ENCODE measurements at regions not wholly inside any gene's neighbourhood (a gene's known extent, or its start where the extent isn't known, plus 50 kb on each side); places are given as distances from the start of the nearest gene placed in this dataset.

DNA sequence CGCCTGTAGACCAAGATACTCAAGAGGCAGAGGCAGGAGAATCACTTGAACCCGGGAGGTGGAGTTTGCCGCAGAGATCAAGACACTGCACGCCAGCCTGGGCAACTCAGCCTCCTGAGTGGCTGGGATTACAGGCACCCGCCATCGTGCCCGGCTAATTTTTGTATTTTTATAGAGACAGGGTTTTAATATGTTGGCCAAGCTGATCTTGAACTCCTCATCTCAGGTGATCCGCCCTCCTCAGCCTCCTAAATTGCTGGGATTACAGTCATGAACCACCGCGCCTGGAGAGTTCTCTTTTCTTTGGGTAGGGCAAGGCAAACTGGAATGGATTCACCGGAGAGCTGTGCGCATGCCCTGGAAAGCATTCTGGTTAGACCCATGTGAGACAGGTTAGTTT, 179.3 kb upstream of the ALG10B start:
- H3K4me1 ChIP-seq, result peaks cover 0 to 10% (median 0%) of the 10 kb centered on the region in 10 experiments; a peak in 1 of 20 replicates
- no peak overlapping the region for H3K4me2 ChIP-seq
- H4K20me1 ChIP-seq, result no peaks in the 10 kb centered on the region
- no peaks in the 10 kb centered on the region for H3K27me3 ChIP-seq
- H3K9me3 ChIP-seq (replicated peaks in 1 of 11), result peaks cover 0 to 3% (median 0%) of the 10 kb centered on the region in 11 experiments; a peak in 5 of 22 replicates
- no peak for TF ChIP-seq Cebpa-rat (IDR thresholded peaks at IDR 0.05)
- H3K27ac ChIP-seq, result no peak overlapping the region
- H3K4me3 ChIP-seq, result no peak overlapping the region
- no peaks in the 10 kb centered on the region for H3K36me3 ChIP-seq
- no peak overlapping the region for H3K9ac ChIP-seq

DNA sequence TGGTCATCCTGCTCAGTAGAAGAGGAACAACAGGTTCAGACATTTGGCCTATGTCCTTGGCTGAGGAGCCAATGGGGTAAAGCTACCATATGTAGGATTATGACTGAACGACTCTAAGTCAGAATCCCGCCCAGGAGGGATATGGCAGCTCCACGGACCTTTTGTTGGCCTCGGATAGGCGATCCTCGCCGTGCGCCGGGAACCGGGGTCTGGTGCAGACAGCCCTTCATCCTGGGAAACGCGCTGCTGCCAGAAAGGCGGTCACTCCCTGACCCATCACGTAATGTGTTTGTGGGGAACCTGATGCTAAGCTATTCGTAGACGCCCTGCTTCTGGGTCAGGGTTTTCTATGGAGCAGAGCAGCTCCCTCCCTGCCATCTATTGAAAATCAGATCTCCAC, 178.9 kb upstream of the ALG10B start:
- Histone ChIP-seq H3K4me3 (no peak overlapping the region), H3K36me3 (no peaks in the 10 kb centered on the region), H3K4me2 (no peak overlapping the region), H3K9ac (no peak overlapping the region), H3K27ac (no peak overlapping the region), H3K27me3 (no peaks in the 10 kb centered on the region), H4K20me1 (no peaks in the 10 kb centered on the region), H3K9me3 (replicated peaks in 1 of 11) (no peaks in the 10 kb centered on the region; a peak in 2 of 22 replicates), H3K4me1 (peaks cover 0 to 10% (median 0%) of the 10 kb centered on the region in 10 experiments; a peak in 1 of 20 replicates)
- TF ChIP-seq Cebpa-rat (IDR thresholded peaks at IDR 0.05), result no peak

DNA sequence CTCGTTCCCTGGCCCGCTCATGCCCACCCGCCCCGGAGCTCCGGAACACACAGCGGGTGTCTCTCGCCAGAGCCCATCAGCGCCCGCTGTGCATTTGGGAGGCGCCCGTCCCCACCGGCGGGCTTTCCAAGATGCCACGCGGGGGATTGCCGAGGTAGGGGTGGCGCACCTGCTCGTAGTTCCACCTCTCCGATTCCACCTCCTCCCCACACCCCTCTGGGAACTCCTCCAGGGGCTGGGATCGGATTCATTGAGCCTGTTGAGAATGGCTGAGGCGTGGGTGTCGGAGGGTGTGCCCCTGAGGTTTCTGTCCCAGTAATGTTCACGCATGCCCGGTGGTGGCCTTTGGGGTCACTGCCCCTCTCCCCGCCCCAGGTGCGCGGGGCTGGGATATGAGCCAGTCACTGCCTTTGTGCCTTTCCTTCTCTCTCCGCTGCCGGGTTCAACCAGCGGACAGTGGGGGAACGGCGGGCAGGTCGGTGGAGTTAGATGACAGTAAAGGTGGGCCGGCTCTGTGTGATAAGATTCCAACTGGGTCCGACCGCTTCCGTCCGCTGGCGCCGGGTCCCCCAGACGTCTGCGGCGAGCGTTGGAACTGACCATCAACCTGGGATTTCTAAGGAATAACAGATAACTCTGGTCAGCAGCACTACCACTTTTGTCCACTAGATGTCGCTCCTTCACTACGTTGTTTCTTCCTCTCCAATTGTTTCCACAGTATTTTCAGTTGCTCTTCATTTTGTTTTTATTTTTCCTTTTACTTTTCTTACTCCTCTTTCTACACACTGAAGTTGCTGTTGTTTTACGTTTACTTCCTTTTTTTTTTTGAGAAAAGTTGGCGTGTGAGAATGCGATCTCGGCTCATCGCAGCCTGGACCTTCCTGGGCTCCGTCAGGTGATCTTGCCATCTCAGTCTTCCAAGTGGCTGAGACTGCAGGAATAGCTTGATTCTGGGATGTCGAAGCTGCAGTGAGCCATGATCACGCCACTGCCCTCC, 178.1 kb upstream of the ALG10B start:
- Histone ChIP-seq H3K36me3 (no peaks in the 10 kb centered on the region), H3K9ac (peak overlapping the region in 1 of 11 experiments; percentile 19; a peak in 3 of 22 replicates), H3K27me3 (no peaks in the 10 kb centered on the region), H3K4me2 (peak overlapping the region in 9 of 11 experiments; percentile 13 to 90 (median 41); a peak in 12 of 22 replicates), H3K9me3 (replicated peaks in 1 of 11) (no peaks in the 10 kb centered on the region; a peak in 2 of 22 replicates), H3K27ac (no peak overlapping the region; a peak in 1 of 22 replicates), H4K20me1 (no peaks in the 10 kb centered on the region), H3K4me3 (peak overlapping the region in 2 of 10 experiments; percentile 22 to 35; a peak in 3 of 20 replicates), H3K4me1 (peaks cover 0 to 10% (median 0%) of the 10 kb centered on the region in 10 experiments; a peak in 1 of 20 replicates)
- no peak for TF ChIP-seq Cebpa-rat (IDR thresholded peaks at IDR 0.05)

DNA sequence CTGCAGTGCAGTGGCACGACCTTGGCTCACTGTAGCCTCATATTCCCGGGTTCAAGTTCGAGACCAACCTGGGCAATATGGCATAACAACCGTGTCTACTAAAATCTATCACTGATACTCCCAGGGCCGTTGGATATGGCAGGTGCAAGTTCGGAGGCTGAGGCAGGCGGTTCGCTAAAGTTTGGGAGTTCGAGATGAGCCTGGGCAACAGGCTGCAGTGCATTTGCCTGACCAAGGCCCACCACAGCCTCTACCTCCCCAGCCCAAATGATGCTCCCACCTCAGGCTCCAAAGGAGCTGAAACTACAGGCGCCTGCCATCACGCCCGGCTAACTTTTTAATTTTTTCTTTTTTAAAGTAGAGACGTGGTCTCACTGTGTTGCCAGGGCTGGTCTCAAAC, 177.1 kb upstream of the ALG10B start:
- H3K4me3 ChIP-seq, result no peak overlapping the region
- peaks cover 0 to under 1% (median 0%) of the 10 kb centered on the region in 11 experiments; a peak in 5 of 22 replicates for H3K9me3 ChIP-seq (replicated peaks in 1 of 11)
- no peak for TF ChIP-seq Cebpa-rat (IDR thresholded peaks at IDR 0.05)

DNA sequence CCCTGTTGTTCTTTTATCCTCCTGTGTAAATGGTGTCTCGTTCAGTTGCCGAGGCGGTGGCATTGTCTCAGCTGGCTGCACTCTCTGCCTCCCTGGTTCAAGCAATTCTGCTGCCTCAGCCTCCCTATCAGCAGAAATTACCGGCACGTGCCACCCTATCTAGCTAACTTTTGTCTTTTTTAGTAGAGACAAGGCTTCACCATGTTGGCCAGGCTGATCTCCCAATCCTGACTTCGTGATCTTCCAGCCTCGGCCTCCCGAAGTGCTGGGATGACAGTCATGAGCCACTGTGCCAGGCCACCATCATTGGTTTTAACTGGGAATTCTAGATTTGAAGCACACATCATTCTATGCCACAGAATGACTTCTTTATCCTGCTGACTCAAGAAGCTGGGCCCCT, 175.3 kb upstream of the ALG10B start:
- H3K9me3 ChIP-seq (replicated peaks in 1 of 11), result peaks cover 13 to 19% (median 16%) of the 10 kb centered on the region in 11 experiments

More for the DNA sequence above, 177.1 kb upstream of the ALG10B start:
- no peaks in the 10 kb centered on the region for H3K36me3 ChIP-seq
- no peak overlapping the region for H3K27ac ChIP-seq
- H3K4me1 ChIP-seq, result peaks cover 0 to 10% (median 0%) of the 10 kb centered on the region in 10 experiments; a peak in 1 of 20 replicates
- H4K20me1 ChIP-seq, result no peaks in the 10 kb centered on the region
- no peak overlapping the region for H3K9ac ChIP-seq
- H3K4me2 ChIP-seq, result no peak overlapping the region
- H3K27me3 ChIP-seq, result no peaks in the 10 kb centered on the region

DNA sequence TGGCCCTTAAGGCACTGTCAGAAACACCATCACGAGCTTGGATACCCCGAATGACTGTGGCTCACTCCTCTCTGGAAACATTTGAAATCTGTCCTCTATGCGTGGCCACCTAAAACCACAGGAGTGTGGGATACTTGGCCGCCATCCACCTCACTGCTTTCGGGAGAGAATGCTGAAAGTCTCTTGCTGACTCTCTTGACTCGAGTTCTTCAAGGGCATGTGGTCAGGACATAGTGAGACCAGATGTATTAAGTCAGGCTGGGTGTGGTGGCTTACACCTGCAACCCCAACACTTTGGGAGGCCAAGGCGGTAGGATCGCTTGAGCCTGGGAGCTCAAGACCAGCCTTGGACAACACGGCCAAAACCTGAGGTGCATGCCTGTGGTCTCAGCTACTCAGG, 174.7 kb upstream of the ALG10B start:
- Histone ChIP-seq H3K4me1 (no peaks in the 10 kb centered on the region), H3K27me3 (no peaks in the 10 kb centered on the region), H3K9me3 (replicated peaks in 1 of 11) (peaks cover 19 to 25% (median 22%) of the 10 kb centered on the region in 11 experiments), H3K36me3 (no peaks in the 10 kb centered on the region), H3K4me2 (no peak overlapping the region), H3K4me3 (no peak overlapping the region), H4K20me1 (no peaks in the 10 kb centered on the region), H3K27ac (no peak overlapping the region), H3K9ac (no peak overlapping the region)
- no peak for TF ChIP-seq Cebpa-rat (IDR thresholded peaks at IDR 0.05)

More for the DNA sequence above, 175.3 kb upstream of the ALG10B start:
- no peak overlapping the region for H3K4me3 ChIP-seq
- no peak for TF ChIP-seq Cebpa-rat (IDR thresholded peaks at IDR 0.05)
- no peak overlapping the region for H3K9ac ChIP-seq
- no peak overlapping the region for H3K4me2 ChIP-seq
- no peaks in the 10 kb centered on the region for H3K36me3 ChIP-seq
- H3K4me1 ChIP-seq, result no peaks in the 10 kb centered on the region
- H4K20me1 ChIP-seq, result no peaks in the 10 kb centered on the region
- no peak overlapping the region for H3K27ac ChIP-seq
- no peaks in the 10 kb centered on the region for H3K27me3 ChIP-seq

DNA sequence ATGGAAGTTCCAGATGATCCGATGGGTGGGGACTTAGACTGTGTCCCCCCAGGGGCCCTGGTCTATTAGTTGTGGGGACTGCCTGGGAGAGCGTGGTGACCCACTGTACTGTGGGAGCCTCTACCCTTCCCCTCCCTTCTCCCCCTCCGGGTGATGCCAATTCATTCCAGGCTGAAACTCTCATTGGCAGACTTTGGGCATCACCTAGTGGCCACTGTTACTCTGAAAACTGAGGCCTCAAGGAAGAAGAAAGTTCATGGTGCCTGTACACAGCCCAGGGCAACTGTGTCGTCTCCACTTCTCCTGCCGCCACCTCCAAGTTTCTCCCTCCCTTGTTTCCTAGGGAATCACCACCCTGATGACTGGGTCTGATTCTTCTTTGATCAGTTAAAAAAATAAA, 173.6 kb upstream of the ALG10B start:
- Histone ChIP-seq H3K4me3 (no peak overlapping the region), H3K4me2 (no peak overlapping the region), H3K4me1 (no peaks in the 10 kb centered on the region), H3K27ac (no peak overlapping the region), H3K27me3 (no peaks in the 10 kb centered on the region), H3K9me3 (replicated peaks in 1 of 11) (peaks cover 30 to 36% (median 33%) of the 10 kb centered on the region in 11 experiments), H4K20me1 (no peaks in the 10 kb centered on the region), H3K9ac (no peak overlapping the region), H3K36me3 (no peaks in the 10 kb centered on the region)
- no peak for TF ChIP-seq Cebpa-rat (IDR thresholded peaks at IDR 0.05)

DNA sequence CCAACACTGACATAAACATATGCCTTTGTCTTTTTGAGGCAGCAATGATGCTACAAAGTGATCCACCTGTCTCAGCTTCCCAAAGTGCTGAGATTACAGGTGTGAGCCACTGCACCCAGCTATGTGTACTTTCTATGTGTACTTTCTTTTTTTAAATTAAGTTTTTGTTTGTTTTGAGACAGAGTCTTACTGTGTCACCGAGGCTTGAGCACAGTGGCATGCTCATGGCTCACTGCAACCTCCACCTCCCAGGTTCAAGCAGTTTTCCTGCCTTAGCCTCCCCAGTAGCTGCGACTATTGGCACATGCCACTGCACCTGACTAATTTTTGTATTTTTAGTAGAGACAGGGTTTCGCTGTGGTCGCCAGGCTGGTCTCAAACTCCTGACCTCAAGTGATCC, 172.5 kb upstream of the ALG10B start:
- Histone ChIP-seq H3K36me3 (no peaks in the 10 kb centered on the region), H3K4me2 (no peak overlapping the region), H3K4me3 (no peak overlapping the region), H4K20me1 (no peaks in the 10 kb centered on the region), H3K9me3 (replicated peaks in 1 of 11) (peaks cover 37 to 44% (median 41%) of the 10 kb centered on the region in 11 experiments), H3K4me1 (no peaks in the 10 kb centered on the region), H3K27me3 (no peaks in the 10 kb centered on the region), H3K9ac (no peak overlapping the region), H3K27ac (no peak overlapping the region)
- no peak for TF ChIP-seq Cebpa-rat (IDR thresholded peaks at IDR 0.05)

DNA sequence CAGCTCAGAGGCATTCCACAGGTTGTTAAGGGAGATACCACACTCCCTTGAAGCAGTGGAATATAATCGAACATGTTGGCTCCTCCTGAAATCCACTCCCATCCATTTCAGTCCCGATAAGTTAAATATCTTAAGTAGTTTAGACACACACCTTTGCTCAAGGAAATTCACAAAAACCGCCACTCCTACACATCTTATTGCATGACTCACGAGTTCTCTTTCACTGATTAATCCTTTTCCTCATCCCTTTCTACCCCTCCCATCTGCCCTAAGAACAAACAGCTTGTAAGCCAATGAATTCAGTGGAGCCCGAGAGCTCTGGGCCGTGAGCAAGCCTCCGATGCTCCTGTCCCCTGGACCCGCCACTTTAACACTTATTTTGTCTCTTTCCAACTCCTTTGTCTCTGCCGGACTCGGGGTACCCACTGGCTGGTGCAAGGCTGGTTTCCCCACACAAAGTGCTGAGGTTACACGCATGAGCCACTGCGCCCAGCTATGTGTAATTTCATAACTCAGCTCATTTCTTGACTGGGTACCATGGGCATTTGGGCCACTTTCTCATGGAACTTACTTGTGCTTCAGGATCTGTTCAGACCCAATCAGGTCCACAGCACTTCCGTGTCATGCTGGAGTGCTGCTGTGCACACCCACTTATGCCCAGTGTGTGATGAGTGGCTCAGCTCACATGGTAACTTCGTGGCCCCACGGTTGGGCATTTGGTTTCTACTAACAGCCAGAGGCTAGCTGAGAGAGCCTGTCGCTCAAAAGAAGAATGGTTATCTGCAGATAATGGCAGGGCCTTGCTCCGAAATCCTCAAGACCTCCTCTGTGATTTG, 171.8 kb upstream of the ALG10B start:
- H3K36me3 ChIP-seq, result no peaks in the 10 kb centered on the region
- H3K27ac ChIP-seq, result no peak overlapping the region
- H3K4me3 ChIP-seq, result no peak overlapping the region
- no peaks in the 10 kb centered on the region for H3K4me1 ChIP-seq
- H3K4me2 ChIP-seq, result no peak overlapping the region
- no peaks in the 10 kb centered on the region for H4K20me1 ChIP-seq
- peaks cover 45 to 51% (median 49%) of the 10 kb centered on the region in 11 experiments for H3K9me3 ChIP-seq (replicated peaks in 1 of 11)
- H3K27me3 ChIP-seq, result no peaks in the 10 kb centered on the region
- H3K9ac ChIP-seq, result no peak overlapping the region
- no peak for TF ChIP-seq Cebpa-rat (IDR thresholded peaks at IDR 0.05)

Data from BLaER1 treated with 17β-estradiol and CSF1 and Interleukin-3, amounts not matched to agents 10 nM and 100 nM (cell line).